ENCODE measurements at regions not wholly inside any gene's neighbourhood (a gene's known extent, or its start where the extent isn't known, plus 50 kb on each side); places are given as distances from the start of the nearest gene placed in this dataset.
"Not testable (repeated sequence)": the region's sequence is repeated elsewhere in the genome, so short reads cannot be mapped to it uniquely, and the experiment has no call there.

- H3K4me3 ChIP-seq (ENCODE audit: low read depth, low read length) = no peak overlapping the region
- H3K9me3 ChIP-seq (ENCODE audit: control insufficient read depth, insufficient read depth, low read depth, low read length) = peaks cover 5% of the 10 kb centered on the region; the same call in 1 of the 2 replicates
- H3K27me3 ChIP-seq (ENCODE audit: control insufficient read depth, insufficient read depth, low read length) = no peaks in the 10 kb centered on the region
- H3K27ac ChIP-seq (ENCODE audit: low read depth, low read length) = no peak overlapping the region
- H3K9ac ChIP-seq (ENCODE audit: low read length) = no peak overlapping the region
- no peaks in the 10 kb centered on the region for H3K36me3 ChIP-seq (ENCODE audit: control insufficient read depth, insufficient read depth, low read length)
- peaks cover 11% of the 10 kb centered on the region for H3K4me1 ChIP-seq (ENCODE audit: control insufficient read depth, insufficient read depth, low read length)
Observed at GRCh38 chr3:25171118-25171807, 256.8 kb upstream of the RARB start.

- no peak overlapping the region for H3K9ac ChIP-seq (ENCODE audit: low read length)
Observed at GRCh38 chr3:25171897-25172296, 256.2 kb upstream of the RARB start.

DNA sequence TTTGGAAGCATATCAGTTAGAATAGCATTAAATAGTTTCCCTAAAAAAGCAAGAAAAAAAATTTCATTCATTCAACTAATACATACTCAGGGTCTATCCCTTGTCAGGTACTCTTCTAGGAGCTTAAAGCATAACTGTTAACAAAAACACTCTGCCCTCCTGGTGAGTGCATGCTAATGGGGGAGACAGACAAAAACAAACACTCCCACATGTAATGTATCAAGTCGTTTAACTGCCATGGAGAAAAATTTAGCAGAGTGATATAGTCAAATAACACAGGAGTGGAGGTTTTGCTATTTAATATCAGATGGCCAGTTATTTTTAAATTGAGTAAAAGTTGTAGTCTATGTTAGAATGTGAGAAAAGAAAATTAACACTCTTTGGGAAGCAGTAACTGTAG is 254.5 kb upstream of the RARB start:
- no peaks in the 10 kb centered on the region for H3K36me3 ChIP-seq (ENCODE audit: control insufficient read depth, insufficient read depth, low read length)
- no peak overlapping the region for H3K27ac ChIP-seq (ENCODE audit: low read depth, low read length)
- no peak overlapping the region for H3K4me3 ChIP-seq (ENCODE audit: low read depth, low read length)
- H3K4me1 ChIP-seq (ENCODE audit: control insufficient read depth, insufficient read depth, low read length) = peaks cover 11% of the 10 kb centered on the region
- peaks cover 5% of the 10 kb centered on the region; the same call in 1 of the 2 replicates for H3K9me3 ChIP-seq (ENCODE audit: control insufficient read depth, insufficient read depth, low read depth, low read length)
- no peak overlapping the region for H3K9ac ChIP-seq (ENCODE audit: low read length)
- H3K27me3 ChIP-seq (ENCODE audit: control insufficient read depth, insufficient read depth, low read length) = no peaks in the 10 kb centered on the region

More at GRCh38 chr3:25171897-25172296, 256.2 kb upstream of the RARB start:
- H3K27ac ChIP-seq (ENCODE audit: low read depth, low read length) = no peak overlapping the region
- H3K9me3 ChIP-seq (ENCODE audit: control insufficient read depth, insufficient read depth, low read depth, low read length) = peaks cover 5% of the 10 kb centered on the region; the same call in 1 of the 2 replicates
- no peaks in the 10 kb centered on the region for H3K36me3 ChIP-seq (ENCODE audit: control insufficient read depth, insufficient read depth, low read length)
- H3K4me1 ChIP-seq (ENCODE audit: control insufficient read depth, insufficient read depth, low read length) = peaks cover 11% of the 10 kb centered on the region
- no peaks in the 10 kb centered on the region for H3K27me3 ChIP-seq (ENCODE audit: control insufficient read depth, insufficient read depth, low read length)
- no peak overlapping the region for H3K4me3 ChIP-seq (ENCODE audit: low read depth, low read length)

DNA sequence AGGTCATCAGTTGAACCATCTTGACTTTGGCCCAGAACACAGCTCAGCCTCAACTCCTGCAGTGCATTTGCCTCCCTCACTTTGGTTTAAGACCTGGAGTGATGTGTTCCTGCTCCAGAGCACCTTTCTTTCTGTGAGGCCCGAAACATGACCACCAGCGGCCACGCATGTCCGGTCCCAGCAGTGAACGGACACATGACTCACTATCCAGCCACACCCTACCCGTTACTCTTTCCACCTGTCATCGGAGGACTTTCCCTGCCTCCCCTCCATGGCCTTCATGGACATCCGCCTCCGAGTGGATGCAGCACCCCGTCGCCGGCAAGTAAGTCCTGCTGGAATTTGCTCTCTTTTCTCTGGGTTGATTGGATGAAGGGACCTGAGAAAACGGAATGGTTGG is 253.8 kb upstream of the RARB start:
- Histone ChIP-seq H3K4me3 (ENCODE audit: low read depth, low read length) (no peak overlapping the region), H3K27ac (ENCODE audit: low read depth, low read length) (no peak overlapping the region), H3K9ac (ENCODE audit: low read length) (no peak overlapping the region), H3K9me3 (ENCODE audit: control insufficient read depth, insufficient read depth, low read depth, low read length) (no peaks in the 10 kb centered on the region), H3K27me3 (ENCODE audit: control insufficient read depth, insufficient read depth, low read length) (no peaks in the 10 kb centered on the region), H3K4me1 (ENCODE audit: control insufficient read depth, insufficient read depth, low read length) (peaks cover 11% of the 10 kb centered on the region), H3K36me3 (ENCODE audit: control insufficient read depth, insufficient read depth, low read length) (no peaks in the 10 kb centered on the region)

DNA sequence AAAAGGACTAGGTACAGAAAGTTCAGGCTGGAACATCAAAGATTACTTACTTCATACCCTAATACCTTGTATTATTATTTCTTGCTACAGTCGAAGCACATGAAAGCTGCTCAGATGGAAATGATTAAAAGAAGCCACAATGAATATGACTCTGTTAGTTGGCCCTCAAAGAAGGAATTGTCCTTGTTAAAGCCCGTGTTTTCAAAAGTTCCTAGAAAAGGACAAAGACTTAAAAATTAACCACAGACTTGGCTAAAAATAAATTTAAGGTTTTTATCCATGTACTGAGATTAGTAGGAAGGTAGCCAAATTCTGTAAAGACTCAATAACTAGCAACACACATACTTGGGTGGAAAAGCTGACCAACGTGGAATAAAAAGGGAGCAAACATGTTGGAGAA is 251.0 kb upstream of the RARB start:
- Histone ChIP-seq H3K36me3 (ENCODE audit: control insufficient read depth, insufficient read depth, low read length) (no peaks in the 10 kb centered on the region), H3K27ac (ENCODE audit: low read depth, low read length) (no peak overlapping the region), H3K4me1 (ENCODE audit: control insufficient read depth, insufficient read depth, low read length) (peaks cover 5% of the 10 kb centered on the region; the same call in 1 of the 2 replicates), H3K4me3 (ENCODE audit: low read depth, low read length) (no peak overlapping the region), H3K27me3 (ENCODE audit: control insufficient read depth, insufficient read depth, low read length) (no peaks in the 10 kb centered on the region), H3K9me3 (ENCODE audit: control insufficient read depth, insufficient read depth, low read depth, low read length) (no peaks in the 10 kb centered on the region), H3K9ac (ENCODE audit: low read length) (no peak overlapping the region)

DNA sequence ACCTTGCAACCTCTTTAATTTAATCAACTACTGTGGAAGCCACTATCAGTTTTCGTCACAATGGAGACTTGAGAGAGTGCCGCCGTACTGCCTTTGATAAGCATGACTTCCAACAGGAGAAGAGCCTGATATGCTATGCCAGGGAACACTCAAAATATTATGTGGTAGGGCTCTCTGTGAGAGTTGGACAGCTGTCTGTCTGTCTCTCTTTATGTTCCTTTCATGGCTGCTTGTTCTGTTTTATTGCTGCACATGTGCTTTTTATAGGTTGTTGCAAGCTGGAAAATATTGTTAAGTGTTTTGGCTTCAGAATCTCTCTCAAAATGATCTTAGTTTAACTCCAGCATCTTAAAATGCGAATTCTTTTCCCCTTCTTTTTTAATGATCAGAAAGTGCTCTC is 249.4 kb upstream of the RARB start:
- H3K9ac ChIP-seq (ENCODE audit: low read length) = no peak overlapping the region
- no peaks in the 10 kb centered on the region for H3K9me3 ChIP-seq (ENCODE audit: control insufficient read depth, insufficient read depth, low read depth, low read length)
- H3K36me3 ChIP-seq (ENCODE audit: control insufficient read depth, insufficient read depth, low read length) = no peaks in the 10 kb centered on the region
- H3K4me1 ChIP-seq (ENCODE audit: control insufficient read depth, insufficient read depth, low read length) = 0 out of 2 replicates have a peak, but pooled peaks cover 1% of the 10 kb centered on the region
- H3K4me3 ChIP-seq (ENCODE audit: low read depth, low read length) = no peak overlapping the region
- no peak overlapping the region for H3K27ac ChIP-seq (ENCODE audit: low read depth, low read length)
- no peaks in the 10 kb centered on the region for H3K27me3 ChIP-seq (ENCODE audit: control insufficient read depth, insufficient read depth, low read length)

- Histone ChIP-seq H3K9me3 (ENCODE audit: control insufficient read depth, insufficient read depth, low read depth, low read length) (no peaks in the 10 kb centered on the region), H3K27ac (ENCODE audit: low read depth, low read length) (no peak overlapping the region), H3K4me3 (ENCODE audit: low read depth, low read length) (no peak overlapping the region), H3K9ac (ENCODE audit: low read length) (no peak overlapping the region), H3K36me3 (ENCODE audit: control insufficient read depth, insufficient read depth, low read length) (no peaks in the 10 kb centered on the region), H3K4me1 (ENCODE audit: control insufficient read depth, insufficient read depth, low read length) (no peaks in the 10 kb centered on the region), H3K27me3 (ENCODE audit: control insufficient read depth, insufficient read depth, low read length) (no peaks in the 10 kb centered on the region)
Observed at GRCh38 chr3:25181096-25181495, 247.0 kb upstream of the RARB start.

DNA sequence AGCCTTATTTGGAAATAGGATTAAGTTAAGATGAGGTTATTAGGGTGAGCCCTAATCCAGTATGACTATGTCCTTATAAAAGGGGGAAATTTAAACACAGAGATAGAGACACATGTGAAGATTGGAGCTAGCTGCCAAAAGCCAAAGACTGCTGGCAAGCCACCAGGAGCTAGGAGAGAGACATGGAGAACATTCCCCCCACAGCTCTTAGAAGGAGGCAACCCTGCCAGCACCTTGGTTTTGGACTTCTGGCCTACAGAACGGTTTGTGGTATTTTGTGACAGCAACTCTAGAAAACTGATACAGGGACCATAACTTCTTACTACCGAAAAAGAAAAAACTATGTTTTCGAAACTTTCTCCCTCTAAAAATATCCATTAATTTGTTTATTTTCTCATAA is 245.3 kb upstream of the RARB start:
- Histone ChIP-seq H3K4me3 (ENCODE audit: low read depth, low read length) (no peak overlapping the region), H3K36me3 (ENCODE audit: control insufficient read depth, insufficient read depth, low read length) (no peaks in the 10 kb centered on the region), H3K27me3 (ENCODE audit: control insufficient read depth, insufficient read depth, low read length) (no peaks in the 10 kb centered on the region), H3K27ac (ENCODE audit: low read depth, low read length) (no peak overlapping the region), H3K9me3 (ENCODE audit: control insufficient read depth, insufficient read depth, low read depth, low read length) (no peaks in the 10 kb centered on the region), H3K9ac (ENCODE audit: low read length) (no peak overlapping the region), H3K4me1 (ENCODE audit: control insufficient read depth, insufficient read depth, low read length) (no peaks in the 10 kb centered on the region)

GRCh38 chr3:25184641-25185250 is 243.3 kb upstream of the RARB start:
- Histone ChIP-seq H3K27me3 (ENCODE audit: control insufficient read depth, insufficient read depth, low read length) (no peaks in the 10 kb centered on the region), H3K4me3 (ENCODE audit: low read depth, low read length) (no peak overlapping the region), H3K9me3 (ENCODE audit: control insufficient read depth, insufficient read depth, low read depth, low read length) (no peaks in the 10 kb centered on the region), H3K27ac (ENCODE audit: low read depth, low read length) (no peak overlapping the region), H3K9ac (ENCODE audit: low read length) (no peak overlapping the region), H3K36me3 (ENCODE audit: control insufficient read depth, insufficient read depth, low read length) (no peaks in the 10 kb centered on the region), H3K4me1 (ENCODE audit: control insufficient read depth, insufficient read depth, low read length) (no peaks in the 10 kb centered on the region)

- Histone ChIP-seq H3K9ac (ENCODE audit: low read length) (no peak overlapping the region), H3K4me3 (ENCODE audit: low read depth, low read length) (no peak overlapping the region), H3K27me3 (ENCODE audit: control insufficient read depth, insufficient read depth, low read length) (no peaks in the 10 kb centered on the region), H3K9me3 (ENCODE audit: control insufficient read depth, insufficient read depth, low read depth, low read length) (no peaks in the 10 kb centered on the region), H3K36me3 (ENCODE audit: control insufficient read depth, insufficient read depth, low read length) (no peaks in the 10 kb centered on the region), H3K4me1 (ENCODE audit: control insufficient read depth, insufficient read depth, low read length) (no peaks in the 10 kb centered on the region), H3K27ac (ENCODE audit: low read depth, low read length) (no peak overlapping the region)
Observed at GRCh38 chr3:25191673-25192072, 236.4 kb upstream of the RARB start.

- not testable (repeated sequence) for H3K27me3 ChIP-seq (ENCODE audit: control insufficient read depth, insufficient read depth, low read length); H3K36me3 ChIP-seq (ENCODE audit: control insufficient read depth, insufficient read depth, low read length); H3K4me3 ChIP-seq (ENCODE audit: low read depth, low read length); H3K9me3 ChIP-seq (ENCODE audit: control insufficient read depth, insufficient read depth, low read depth, low read length); H3K4me1 ChIP-seq (ENCODE audit: control insufficient read depth, insufficient read depth, low read length); H3K9ac ChIP-seq (ENCODE audit: low read length); H3K27ac ChIP-seq (ENCODE audit: low read depth, low read length)
Observed at GRCh38 chr3:25199567-25199966, 228.5 kb upstream of the RARB start.

All from HUES6 (cell line).